Transverse colon (tissue), 4 donors: ENCODE measurements at regions not wholly inside any gene's neighbourhood (a gene's known extent, or its start where the extent isn't known, plus 50 kb on each side); places are given as distances from the start of the nearest gene placed in this dataset.

Experiments
- CTCF ChIP-seq, 5 experiments: fragments of 200-600 bp in 3 of 5; fragments of 450-650 bp in 2 of 5; sonication (generic) in 3 of 5; IDR thresholded peaks; 1 replicate in 2 of 5; 2 replicates in 3 of 5; pipeline ENCODE4 v1.5.1; 2016 to 2017; ENCODE audit warnings: antibody characterized with exemption in 5 of 5, inconsistent platforms in 3 of 5, mild to moderate bottlenecking in 2 of 5, moderate library complexity in 1 of 5
- POLR2A ChIP-seq: fragments of 450-650 bp; IDR thresholded peaks from one replicate; pipeline ENCODE4 v1.6.1; 2016; ENCODE audit warnings: antibody characterized with exemption, mild to moderate bottlenecking, moderate library complexity
- POLR2AphosphoS5 ChIP-seq, 3 donors: sonication (generic); formaldehyde crosslinking; IDR thresholded peaks; one replicate each; pipeline ENCODE4 v1.6.1; 2016; ENCODE audit warnings: antibody characterized with exemption in 3 of 3

- TF ChIP-seq CTCF (IDR thresholded peaks at IDR 0.05) = no peak
- TF ChIP-seq POLR2AphosphoS5 (IDR thresholded peaks at IDR 0.05) = no peak
- no peak for TF ChIP-seq POLR2A
These were observed 592.3 kb downstream of the DCDC2C start for GRCh38 chr2:4295680-4296079.
